ENCODE measurements at regions not wholly inside any gene's neighbourhood (a gene's known extent, or its start where the extent isn't known, plus 50 kb on each side); places are given as distances from the start of the nearest gene placed in this dataset.

DNA sequence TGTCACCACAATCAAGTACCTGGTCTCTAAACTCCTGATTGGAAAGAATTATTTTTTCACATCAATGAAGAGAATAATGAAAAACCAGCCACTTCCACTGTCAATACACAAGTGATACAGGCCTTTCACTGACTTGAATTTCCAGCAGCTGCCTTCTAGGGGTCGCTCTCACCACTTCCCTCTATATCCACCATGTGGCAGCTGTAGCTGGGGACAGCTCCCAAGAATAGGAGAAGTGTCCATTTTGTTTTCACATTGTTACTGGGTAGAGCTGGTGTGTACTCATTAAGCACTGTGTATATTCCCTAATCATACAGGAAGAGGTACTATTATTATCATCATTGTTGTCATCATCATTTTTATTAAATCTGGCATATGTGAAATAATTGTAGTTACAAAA lies 438.4 kb upstream of the SPTLC3 start:
- no peak for TF ChIP-seq ZNF560 (tag by site-specific recombination; IDR thresholded peaks at IDR 0.05; ENCODE audit: borderline replicate concordance)
- TF ChIP-seq, protein P1, sequence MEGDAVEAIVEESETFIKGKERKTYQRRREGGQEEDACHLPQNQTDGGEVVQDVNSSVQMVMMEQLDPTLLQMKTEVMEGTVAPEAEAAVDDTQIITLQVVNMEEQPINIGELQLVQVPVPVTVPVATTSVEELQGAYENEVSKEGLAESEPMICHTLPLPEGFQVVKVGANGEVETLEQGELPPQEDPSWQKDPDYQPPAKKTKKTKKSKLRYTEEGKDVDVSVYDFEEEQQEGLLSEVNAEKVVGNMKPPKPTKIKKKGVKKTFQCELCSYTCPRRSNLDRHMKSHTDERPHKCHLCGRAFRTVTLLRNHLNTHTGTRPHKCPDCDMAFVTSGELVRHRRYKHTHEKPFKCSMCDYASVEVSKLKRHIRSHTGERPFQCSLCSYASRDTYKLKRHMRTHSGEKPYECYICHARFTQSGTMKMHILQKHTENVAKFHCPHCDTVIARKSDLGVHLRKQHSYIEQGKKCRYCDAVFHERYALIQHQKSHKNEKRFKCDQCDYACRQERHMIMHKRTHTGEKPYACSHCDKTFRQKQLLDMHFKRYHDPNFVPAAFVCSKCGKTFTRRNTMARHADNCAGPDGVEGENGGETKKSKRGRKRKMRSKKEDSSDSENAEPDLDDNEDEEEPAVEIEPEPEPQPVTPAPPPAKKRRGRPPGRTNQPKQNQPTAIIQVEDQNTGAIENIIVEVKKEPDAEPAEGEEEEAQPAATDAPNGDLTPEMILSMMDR (tag by site-specific recombination; IDR thresholded peaks at IDR 0.05) = no peak
- TF ChIP-seq KLF1 (tag by site-specific recombination; IDR thresholded peaks at IDR 0.05) = no peak
- no peak for TF ChIP-seq ZNF544 (tag by site-specific recombination; IDR thresholded peaks at IDR 0.05)
- TF ChIP-seq, protein P2, sequence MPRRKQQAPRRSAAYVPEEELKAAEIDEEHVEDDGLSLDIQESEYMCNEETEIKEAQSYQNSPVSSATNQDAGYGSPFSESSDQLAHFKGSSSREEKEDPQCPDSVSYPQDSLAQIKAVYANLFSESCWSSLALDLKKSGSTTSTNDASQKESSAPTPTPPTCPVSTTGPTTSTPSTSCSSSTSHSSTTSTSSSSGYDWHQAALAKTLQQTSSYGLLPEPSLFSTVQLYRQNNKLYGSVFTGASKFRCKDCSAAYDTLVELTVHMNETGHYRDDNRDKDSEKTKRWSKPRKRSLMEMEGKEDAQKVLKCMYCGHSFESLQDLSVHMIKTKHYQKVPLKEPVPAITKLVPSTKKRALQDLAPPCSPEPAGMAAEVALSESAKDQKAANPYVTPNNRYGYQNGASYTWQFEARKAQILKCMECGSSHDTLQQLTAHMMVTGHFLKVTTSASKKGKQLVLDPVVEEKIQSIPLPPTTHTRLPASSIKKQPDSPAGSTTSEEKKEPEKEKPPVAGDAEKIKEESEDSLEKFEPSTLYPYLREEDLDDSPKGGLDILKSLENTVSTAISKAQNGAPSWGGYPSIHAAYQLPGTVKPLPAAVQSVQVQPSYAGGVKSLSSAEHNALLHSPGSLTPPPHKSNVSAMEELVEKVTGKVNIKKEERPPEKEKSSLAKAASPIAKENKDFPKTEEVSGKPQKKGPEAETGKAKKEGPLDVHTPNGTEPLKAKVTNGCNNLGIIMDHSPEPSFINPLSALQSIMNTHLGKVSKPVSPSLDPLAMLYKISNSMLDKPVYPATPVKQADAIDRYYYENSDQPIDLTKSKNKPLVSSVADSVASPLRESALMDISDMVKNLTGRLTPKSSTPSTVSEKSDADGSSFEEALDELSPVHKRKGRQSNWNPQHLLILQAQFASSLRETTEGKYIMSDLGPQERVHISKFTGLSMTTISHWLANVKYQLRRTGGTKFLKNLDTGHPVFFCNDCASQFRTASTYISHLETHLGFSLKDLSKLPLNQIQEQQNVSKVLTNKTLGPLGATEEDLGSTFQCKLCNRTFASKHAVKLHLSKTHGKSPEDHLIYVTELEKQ (tag by site-specific recombination; IDR thresholded peaks at IDR 0.05; ENCODE audit: borderline replicate concordance) = no peak
- TF ChIP-seq ZNF747 (tag by site-specific recombination; IDR thresholded peaks at IDR 0.05) = no peak
- no peak for TF ChIP-seq ZNF184 (tag by site-specific recombination; IDR thresholded peaks at IDR 0.05)
- TF ChIP-seq BCL11A (tag by site-specific recombination; IDR thresholded peaks at IDR 0.05; ENCODE audit: low read depth) = no peak
- TF ChIP-seq GLI4 (tag by site-specific recombination; IDR thresholded peaks at IDR 0.05) = no peak
